HG02943 (cell line): ENCODE measurements at regions not wholly inside any gene's neighbourhood (a gene's known extent, or its start where the extent isn't known, plus 50 kb on each side); places are given as distances from the start of the nearest gene placed in this dataset.
"Not testable (repeated sequence)": the region's sequence is repeated elsewhere in the genome, so short reads cannot be mapped to it uniquely, and the experiment has no call there.

Experiments used
- ATAC-seq: cut with Tn5 transposase; IDR thresholded peaks from one replicate; pipeline ENCODE4 v1.9.1; 2021; ENCODE audit warnings: mild to moderate bottlenecking, low read depth, moderate library complexity; ENCODE audit not compliant: unreplicated experiment

DNA sequence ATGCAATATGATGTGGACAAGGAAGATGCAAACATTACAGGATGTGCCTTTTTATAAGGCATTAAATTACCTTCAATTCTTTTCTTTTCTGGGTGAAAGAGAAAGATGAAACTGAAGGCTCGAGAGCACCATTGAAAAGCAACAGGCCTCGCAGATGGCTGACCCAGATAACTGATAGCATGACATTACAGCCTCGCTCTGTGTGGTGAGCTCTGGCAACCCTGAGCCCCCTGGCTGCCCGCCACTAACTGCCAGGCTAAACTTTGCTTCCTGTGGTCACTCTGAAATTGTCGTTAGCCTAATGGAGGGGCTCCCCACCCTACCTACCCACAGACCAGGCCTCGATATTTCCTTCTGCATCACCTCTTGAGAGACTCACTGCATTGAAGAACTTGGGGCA lies 516.8 kb upstream of the FANCL start:
- ATAC-seq, result no peak

GRCh38 chr2:58756336-58756735 lies 515.2 kb upstream of the FANCL start:
- ATAC-seq, result no peak

DNA sequence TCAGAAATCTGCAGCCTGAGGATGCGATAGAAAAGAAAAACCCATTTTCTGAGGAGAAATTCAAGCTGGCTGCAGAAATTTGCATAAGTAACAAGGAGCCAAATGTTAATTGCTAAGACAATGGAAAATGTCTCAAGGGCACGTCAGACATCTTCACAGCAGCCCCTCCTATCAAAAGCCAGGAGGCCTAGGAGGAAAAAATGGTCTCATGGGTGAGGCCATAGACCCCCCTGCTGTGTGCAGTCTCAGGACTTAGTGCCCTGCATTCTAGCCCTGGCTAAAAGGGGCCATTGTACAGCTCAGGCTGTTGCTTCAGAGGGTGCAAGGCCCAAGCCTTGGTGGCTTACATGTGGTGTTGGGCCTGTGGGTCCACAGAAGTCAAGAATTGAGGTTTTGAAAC lies 511.4 kb upstream of the FANCL start:
- ATAC-seq, result not testable (repeated sequence)

DNA sequence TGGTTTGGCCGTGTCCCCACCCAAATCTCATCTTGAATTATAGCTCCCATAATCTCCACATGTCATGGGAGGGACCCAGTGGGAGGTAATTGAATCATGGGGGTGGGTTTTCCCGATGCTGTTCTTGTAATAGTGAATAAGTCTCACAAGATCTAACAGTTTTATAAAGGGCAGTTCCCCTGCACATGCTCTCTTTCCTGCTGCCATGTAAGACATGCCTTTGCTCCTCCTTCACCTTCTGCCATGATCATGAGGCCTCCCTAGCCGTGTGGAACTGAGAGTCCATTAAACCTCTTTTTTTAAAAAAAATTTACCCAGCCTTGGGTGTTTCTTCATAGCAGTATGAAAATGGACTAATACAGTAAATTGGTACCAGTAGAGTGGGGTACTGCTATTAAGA lies 510.6 kb upstream of the FANCL start:
- not testable (repeated sequence) for ATAC-seq

- ATAC-seq, result no peak
Observed at GRCh38 chr2:58749041-58749440, 507.9 kb upstream of the FANCL start.

DNA sequence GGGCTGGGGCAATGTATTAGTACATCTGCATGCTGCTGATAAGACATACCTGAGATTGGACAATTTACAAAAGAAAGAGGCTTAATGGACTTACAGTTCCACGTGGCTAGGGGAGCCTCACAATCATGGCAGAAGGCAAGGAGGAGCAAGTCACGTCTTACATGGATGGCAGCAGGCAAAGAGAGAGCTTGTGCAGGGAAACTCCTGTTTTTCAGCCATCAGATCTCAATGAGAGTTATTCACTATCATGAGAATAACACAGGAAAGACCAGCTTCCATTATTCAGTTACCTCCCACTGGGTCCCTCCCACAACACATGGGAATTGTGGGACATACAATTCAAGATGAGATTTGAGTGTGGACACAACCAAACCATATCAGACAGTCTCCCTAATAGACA lies 504.2 kb upstream of the FANCL start:
- ATAC-seq, result not testable (repeated sequence)

- ATAC-seq, result no peak
Observed at GRCh38 chr2:58740426-58740825, 499.3 kb upstream of the FANCL start.

- ATAC-seq, result no peak
Observed at GRCh38 chr2:58739033-58739432, 497.9 kb upstream of the FANCL start.

GRCh38 chr2:58734365-58734764 lies 493.2 kb upstream of the FANCL start:
- no peak for ATAC-seq

GRCh38 chr2:58732999-58733398 lies 491.9 kb upstream of the FANCL start:
- no peak for ATAC-seq

DNA sequence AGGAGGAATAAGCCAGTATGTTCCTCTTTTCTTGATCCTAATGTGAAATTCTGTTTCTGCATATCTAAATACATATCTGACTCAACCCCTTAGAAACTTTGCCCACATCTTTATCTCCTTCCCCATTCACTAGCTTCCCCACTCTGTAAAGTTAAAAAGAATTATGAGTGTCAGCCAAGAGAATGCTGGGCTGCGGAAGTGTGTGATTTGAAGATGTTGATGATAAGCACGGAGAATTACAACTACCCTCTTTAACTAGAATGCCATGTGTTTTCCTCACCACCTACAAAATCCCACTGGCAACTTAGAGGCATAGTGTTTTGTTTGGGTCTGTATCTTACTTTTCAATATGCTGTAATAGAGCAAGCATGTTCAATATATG lies 490.4 kb upstream of the FANCL start:
- ATAC-seq, result no peak

- ATAC-seq, result no peak
Observed at GRCh38 chr2:58730764-58731487, 489.8 kb upstream of the FANCL start.

DNA sequence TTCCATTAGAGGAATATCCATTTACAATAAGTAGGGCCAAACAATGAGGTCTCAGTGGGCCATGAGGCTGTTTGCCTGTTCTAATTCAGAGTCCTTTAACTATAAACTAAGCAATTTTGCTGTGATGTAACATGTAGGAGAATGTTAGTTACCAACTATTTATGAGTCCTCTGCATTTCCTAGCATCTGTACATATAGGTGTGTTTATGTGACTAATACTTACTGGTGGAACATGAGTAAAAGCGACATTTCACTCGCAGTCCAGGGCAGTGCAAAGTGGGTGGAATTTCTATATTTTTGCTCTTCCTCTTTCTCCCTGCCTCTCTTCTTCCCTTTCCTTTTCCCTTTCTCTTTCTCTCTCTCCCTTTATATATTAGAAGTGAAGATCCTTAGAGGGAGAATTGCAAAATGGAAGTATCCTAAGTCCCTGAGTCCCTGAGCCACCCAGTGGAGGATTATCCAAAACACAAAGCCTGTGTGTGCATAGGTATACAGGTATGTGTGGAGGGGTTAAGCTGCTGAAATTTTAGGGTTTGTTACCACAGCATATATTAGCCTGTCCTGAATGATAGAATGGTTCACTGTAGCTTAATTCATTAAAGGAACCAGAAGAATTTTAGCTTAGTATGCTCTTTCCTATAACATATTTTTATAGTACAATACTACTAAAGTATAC lies 487.0 kb upstream of the FANCL start:
- no peak for ATAC-seq

DNA sequence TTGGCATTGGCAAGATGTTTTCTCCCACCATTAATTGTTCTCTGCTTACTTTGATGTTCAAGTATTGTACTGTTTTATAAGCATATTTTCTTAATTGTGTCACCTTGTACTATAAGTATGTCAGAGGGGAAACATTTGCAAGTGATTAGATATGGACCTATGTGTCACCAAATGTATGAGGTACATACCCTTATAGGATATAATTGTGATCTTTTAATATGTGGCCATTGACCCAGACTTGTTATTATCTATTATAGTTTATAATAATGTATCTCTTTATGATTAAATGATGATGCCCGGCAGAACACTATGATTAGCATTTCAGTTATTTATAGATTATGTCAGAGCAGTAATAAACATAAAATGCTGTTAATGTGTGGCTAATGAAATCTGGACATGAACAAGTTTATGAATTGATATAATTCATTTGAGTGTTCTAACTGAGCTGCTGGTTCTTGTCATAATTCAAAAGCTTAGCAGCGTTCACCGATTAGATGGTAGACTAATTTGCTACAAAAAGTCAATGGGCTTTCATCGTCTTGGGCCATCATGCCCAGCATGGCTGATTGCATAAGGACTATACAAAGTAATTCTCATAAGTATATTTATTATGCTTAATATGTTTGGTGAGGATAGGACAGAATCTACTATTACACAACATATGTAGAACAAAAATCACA lies 480.9 kb upstream of the FANCL start:
- ATAC-seq, result no peak

DNA sequence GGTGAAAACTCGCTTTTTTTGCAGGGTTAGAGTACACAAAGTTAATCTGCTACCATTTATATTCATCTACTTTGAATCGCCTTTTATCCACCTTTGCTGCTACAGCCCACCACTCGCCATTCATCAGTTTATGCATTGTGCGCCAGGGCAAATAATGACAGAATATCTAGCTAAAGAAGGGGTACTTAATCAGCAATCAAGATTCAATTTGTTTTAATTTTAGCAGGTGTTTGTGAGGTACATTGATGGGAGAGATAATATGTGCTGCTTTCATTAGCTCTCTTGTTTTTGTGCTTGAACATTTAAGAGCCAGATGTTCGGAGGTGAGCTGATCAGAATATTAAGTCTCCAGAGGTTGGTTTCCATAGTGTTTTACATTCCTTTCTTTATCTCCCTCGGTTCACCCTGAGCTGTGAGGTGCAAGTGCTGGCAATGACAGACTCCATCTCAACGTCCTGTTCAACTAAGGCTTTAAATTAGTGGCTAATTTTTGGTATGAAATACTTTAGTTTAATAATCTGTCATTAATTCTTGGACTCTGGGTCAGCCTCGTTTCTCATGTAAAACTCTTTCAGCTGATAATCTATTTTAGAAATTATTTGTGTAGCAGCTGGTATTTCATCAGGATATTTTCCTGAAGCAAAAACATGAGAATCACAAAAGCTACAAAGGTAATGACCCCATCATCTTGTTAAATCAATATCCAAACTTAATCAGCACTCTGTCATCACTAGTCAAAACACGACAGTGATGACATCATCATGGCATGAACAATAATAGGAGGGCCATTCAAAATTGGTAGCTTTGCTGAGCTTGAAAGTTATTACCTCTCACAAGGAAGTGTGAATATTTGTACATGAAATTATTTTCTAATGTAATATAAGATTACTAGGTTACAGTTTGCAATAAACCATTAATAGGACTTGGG lies 479.9 kb upstream of the FANCL start:
- no peak for ATAC-seq

DNA sequence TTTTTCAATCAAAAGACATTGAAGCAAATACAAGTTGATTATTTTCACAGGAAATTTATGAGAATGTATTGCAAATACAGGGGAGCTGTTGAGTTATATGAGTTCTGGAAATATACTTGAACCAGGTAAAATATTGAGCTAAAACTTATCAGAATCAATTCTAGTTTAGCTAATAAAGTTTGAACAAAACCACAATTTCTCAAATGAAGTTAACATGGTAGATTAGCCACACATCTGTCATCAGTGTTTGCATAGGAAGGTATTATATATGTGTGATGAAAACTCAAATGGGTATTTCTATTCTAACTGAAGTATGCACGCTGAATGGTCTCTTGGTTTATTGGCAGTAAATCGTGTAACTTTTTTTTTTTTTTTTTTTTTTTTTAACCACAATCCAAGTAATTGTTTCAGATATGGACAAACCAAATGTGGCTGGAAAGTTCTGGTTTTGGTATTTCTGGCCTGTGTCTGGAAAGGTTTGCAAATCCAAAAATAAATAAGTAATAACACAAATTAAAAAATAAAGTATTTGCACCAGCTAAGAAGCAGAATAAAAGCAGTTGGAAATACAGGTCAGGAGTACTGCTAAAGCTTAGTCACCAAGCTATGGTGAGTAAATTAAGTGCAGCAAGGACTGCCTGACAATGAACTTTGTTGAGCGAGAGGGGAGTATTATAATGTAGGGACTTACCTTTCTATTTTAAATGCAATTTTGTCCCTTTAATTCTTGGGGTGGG lies 479.1 kb upstream of the FANCL start:
- no peak for ATAC-seq

GRCh38 chr2:58715344-58715743 lies 474.2 kb upstream of the FANCL start:
- no peak for ATAC-seq

GRCh38 chr2:58714238-58714637 lies 473.1 kb upstream of the FANCL start:
- no peak for ATAC-seq

DNA sequence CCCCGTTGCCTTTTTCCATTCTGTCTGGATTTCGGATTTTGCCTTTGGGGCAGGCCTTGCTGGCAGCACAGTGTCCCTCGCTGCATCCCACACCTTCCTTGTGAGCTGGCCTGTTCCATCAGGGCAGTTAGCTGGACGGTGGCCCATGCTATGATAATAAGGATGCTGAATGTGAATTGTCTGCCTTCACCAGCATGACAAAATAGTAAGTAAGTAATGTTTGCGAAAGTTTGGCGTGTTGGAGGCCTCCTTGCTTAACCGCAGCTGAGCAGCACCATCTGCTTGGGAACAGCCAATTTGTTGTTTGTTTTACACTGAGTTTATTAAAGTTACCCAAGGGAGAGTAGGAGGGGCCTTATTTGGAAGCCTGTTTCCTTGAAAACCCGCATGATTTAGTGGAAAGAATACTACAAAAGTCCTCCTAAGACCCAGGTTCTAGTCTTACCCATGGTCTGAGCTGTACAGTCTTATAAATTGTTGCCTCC lies 469.7 kb upstream of the FANCL start:
- ATAC-seq, result no peak
